ENCODE measurements at regions not wholly inside any gene's neighbourhood (a gene's known extent, or its start where the extent isn't known, plus 50 kb on each side); places are given as distances from the start of the nearest gene placed in this dataset.

GRCh38 chr15:36356978-36357601 is 222.3 kb upstream of the CDIN1 start:
- no peak overlapping the region for H3K4me3 ChIP-seq (ENCODE audit: low read depth, low read length)
- ChIA-PET CTCF (interaction anchor here (1.0 kb wide), 1 partner anchor 79 kb away, joined by 3 read pairs; no protein-coding TSS in a partner anchor), POLR2A (interaction anchor here (0.6 kb wide), 1 partner anchor 10 kb away, joined by 3 read pairs; no protein-coding TSS in a partner anchor)
- no peak for TF ChIP-seq ZNF529 (tag by site-specific recombination; IDR thresholded peaks at IDR 0.05; ENCODE audit: insufficient replicate concordance)
- TF ChIP-seq EGR2 (tag by site-specific recombination; IDR thresholded peaks at IDR 0.05; ENCODE audit: low read depth), result no peak
- 0 out of 2 replicates have a peak, but pooled peaks have one; percentile 46 for TF ChIP-seq ZNF184 (tag by site-specific recombination; IDR thresholded peaks at IDR 0.05)
- TF ChIP-seq ZNF2 (tag by site-specific recombination; IDR thresholded peaks at IDR 0.05), result peak; percentile 83
- peak; percentile 92 for TF ChIP-seq BCL11A (tag by site-specific recombination; IDR thresholded peaks at IDR 0.05; ENCODE audit: low read depth)
- peak; percentile 95 for TF ChIP-seq PRDM4 (tag by site-specific recombination; IDR thresholded peaks at IDR 0.05)
- peak; percentile 52; the same call in 1 of the 2 replicates for TF ChIP-seq ZIC2 (tag by site-specific recombination; IDR thresholded peaks at IDR 0.05)
- peak; percentile 23; the same call in 1 of the 2 replicates for TF ChIP-seq ZNF398 (tag by site-specific recombination; IDR thresholded peaks at IDR 0.05)
- peak; percentile 97 for TF ChIP-seq INSM2 (tag by site-specific recombination; IDR thresholded peaks at IDR 0.05)
- 0 out of 2 replicates have a peak, but pooled peaks have one; percentile 20 for TF ChIP-seq ZNF366 (tag by site-specific recombination; conservative IDR thresholded peaks at IDR 0.05)
- peak; percentile 85 for TF ChIP-seq ZSCAN30 (tag by site-specific recombination; IDR thresholded peaks at IDR 0.05)
- no peak; the same call in none of the 2 replicates for TF ChIP-seq ZNF580 (tag by site-specific recombination; IDR thresholded peaks at IDR 0.05)
- TF ChIP-seq ZXDB (tag by site-specific recombination; IDR thresholded peaks at IDR 0.05), result peak; percentile 86
- TF ChIP-seq ZBTB21 (tag by site-specific recombination; IDR thresholded peaks at IDR 0.05), result peak; percentile 64; the same call in 1 of the 2 replicates
- TF ChIP-seq GFI1B (tag by site-specific recombination; IDR thresholded peaks at IDR 0.05), result peak; percentile 46; the same call in 1 of the 2 replicates
- no peak; the same call in 1 of the 2 replicates for TF ChIP-seq ZSCAN16 (tag by site-specific recombination; IDR thresholded peaks at IDR 0.05)
- TF ChIP-seq ZNF513 (tag by site-specific recombination; IDR thresholded peaks at IDR 0.05), result 0 out of 2 replicates have a peak, but pooled peaks have one; percentile 21
- TF ChIP-seq GLIS2 (tag by site-specific recombination; IDR thresholded peaks at IDR 0.05), result no peak
- no peak for TF ChIP-seq REST (tag by site-specific recombination; IDR thresholded peaks at IDR 0.05)
- no peak for TF ChIP-seq ZNF571 (tag by site-specific recombination; IDR thresholded peaks at IDR 0.05)
- 0 out of 2 replicates have a peak, but pooled peaks have one; percentile 36 for TF ChIP-seq ZSCAN4 (tag by site-specific recombination; IDR thresholded peaks at IDR 0.05)
- TF ChIP-seq ZNF510 (tag by site-specific recombination; IDR thresholded peaks at IDR 0.05; ENCODE audit: insufficient replicate concordance), result peak; percentile 24
- 0 out of 2 replicates have a peak, but pooled peaks have one; percentile 49 for TF ChIP-seq ZNF610 (tag by site-specific recombination; IDR thresholded peaks at IDR 0.05; ENCODE audit: borderline replicate concordance)
- TF ChIP-seq TRIM28 (IDR thresholded peaks at IDR 0.05; ENCODE audit: borderline replicate concordance, low read length), result no peak

More at GRCh38 chr15:36356978-36357601, 222.3 kb upstream of the CDIN1 start:
- Histone ChIP-seq H3K36me3 (ENCODE audit: control insufficient read depth in 2 of 2, insufficient read depth in 1 of 2, low read length in 2 of 2) (no peaks in the 10 kb centered on the region), H3K4me1 (ENCODE audit: control insufficient read depth, insufficient read depth, low read length) (peaks cover 25% of the 10 kb centered on the region), H3K9me3 (ENCODE audit: control insufficient read depth, insufficient read depth, low read depth, low read length) (no peaks in the 10 kb centered on the region), H3K27ac (ENCODE audit: extremely low read depth, low read depth, low read length) (peak overlapping the region; percentile 76)

Data from HEK293 (cell line).